Stimulated activated CD8-positive, alpha-beta memory T cell treated with anti-CD3 and anti-CD28 coated beads, Interleukin-2, amount 100 ng/mL, for 48 hours (primary cell): ENCODE measurements at regions not wholly inside any gene's neighbourhood (a gene's known extent, or its start where the extent isn't known, plus 50 kb on each side); places are given as distances from the start of the nearest gene placed in this dataset.

Experiments
- DNase-seq, 2 donors: peaks; one replicate each; pipeline ENCODE4 v3.0.0-alpha.2; 2020; ENCODE audit warnings: low read depth in 2 of 2

DNA sequence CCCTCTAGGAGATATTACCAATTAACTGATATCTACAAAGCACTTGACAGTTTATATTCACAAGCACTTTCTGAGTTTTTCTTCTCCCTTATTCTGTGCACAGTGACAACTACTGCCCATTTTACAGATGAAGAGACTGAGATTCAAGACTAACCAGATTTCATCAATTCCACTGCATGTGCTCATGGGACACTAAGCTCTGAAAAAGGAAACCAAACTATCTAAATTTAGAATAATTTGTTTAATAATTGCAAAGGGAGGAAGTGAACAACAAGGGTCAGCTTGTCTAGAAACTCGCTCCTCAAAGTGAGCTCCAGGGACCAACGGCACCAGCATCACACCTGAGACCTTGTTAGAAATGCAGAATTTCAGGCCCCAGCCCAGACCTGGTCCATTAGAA, 50.8 kb upstream of the MYLIP start:
- no peak for DNase-seq

DNA sequence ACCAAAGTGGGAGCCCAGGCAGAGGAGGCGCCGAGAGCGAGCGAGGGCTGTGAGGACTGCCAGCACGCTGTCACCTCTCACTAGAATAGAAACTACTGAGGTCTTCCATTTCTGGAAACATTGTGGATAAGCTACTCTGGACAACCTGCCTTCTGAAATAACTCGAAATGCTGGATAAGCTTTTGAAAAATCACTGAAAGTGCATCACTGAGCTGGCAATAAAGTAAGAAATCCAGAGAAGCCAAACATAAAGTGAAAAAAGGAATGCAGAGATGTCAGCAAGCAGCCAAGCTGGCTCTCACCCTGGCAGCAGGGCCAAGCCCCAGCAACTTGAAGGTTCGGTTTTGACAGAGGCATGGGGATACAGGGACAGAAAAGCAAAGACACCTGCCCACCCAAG, 59.2 kb upstream of the MYLIP start:
- DNase-seq, result no peak

DNA sequence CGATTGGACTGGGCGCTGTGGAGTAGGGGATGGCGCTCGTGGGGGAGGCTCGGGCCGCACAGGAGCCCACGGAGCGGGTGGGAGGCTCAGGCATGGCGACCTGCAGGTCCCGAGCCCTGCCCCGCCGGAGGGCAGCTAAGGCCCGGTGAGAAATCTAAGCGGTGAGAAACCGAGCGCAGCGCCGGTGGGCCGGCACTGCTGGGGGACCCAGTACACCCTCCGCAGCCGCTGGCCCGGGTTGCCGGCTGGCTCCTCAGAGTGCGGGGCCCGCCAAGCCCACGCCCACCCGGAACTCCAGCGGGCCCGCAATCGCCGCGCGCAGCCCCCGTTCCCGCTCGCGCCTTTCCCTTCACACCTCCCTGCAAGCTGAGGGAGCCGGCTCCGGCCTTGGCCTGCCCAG, 59.7 kb upstream of the MYLIP start:
- DNase-seq, result no peak

DNA sequence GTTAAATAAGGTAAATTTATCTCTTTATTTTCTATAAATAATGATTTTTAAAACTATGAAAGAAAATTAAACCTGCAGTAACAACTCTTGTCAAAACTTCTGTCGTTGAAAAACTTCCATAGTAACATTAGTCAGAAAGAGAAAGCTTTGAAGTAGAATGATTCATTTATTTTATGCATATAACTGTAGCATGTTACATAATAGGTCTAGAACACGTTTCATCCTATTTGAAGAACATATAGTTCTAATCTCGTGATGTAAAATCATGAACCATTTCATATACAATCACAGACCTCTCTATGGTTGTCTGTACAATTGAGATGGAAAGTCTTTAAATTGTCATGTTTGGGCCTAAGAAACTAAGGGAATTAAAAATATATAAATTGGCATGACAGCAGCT, 61.3 kb upstream of the MYLIP start:
- DNase-seq, result no peak

DNA sequence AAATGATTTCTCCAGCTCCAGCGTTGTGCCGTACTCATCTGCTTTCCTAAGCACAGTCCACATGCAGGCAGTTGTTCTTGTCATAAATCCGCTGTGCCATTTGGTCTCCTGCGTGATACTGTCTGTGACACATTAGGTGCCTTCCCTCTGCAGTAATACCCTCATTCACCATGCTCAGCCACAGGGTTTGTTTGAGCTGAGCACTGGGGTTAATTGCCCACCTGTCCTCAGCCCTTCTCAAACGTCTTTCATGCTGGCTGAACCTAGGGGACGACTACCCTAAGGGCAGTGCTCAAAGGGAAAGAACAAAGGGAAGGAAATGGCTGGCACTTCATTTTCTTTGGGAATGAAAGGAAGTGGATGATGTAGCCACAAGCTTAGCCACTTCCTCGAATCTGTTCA, 64.2 kb upstream of the MYLIP start:
- DNase-seq, result no peak

DNA sequence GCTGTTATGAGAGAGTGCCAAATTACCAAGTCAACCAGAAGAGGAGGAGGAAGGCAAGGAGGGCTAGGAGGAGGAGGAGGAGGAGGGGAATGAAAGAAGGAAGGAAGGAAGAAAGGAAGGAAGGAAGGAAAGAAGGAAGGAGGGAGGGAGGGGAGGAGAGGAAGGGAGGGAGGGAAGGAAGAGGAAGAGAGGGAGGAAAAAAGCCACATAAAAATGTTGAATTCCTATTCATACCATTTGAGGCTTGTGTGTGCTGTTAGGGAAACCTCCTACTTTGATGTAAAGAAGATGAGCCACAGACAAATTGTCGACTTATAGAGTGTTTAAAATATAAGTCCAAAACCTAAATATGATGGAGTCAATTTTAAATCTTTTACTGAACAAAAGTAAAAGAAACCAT, 65.3 kb upstream of the MYLIP start:
- no peak for DNase-seq

DNA sequence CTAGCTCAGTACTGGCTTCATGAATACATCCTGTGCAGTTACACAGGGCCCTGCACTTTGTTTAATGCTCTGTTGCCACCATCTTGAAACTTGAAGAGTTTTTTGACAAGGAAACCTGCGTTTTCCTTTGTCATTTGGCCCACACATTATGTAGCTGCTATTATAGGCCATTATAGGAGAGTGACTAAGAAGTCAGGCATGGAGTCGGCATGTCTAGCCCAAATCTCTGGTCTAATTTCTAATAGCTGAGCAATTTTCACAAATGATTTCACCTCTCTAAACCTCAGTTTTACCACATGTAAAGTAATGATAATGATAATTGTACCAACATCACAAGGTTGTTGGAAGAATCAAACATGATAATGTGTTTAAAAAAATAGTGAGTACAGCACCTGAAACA, 67.1 kb upstream of the MYLIP start:
- DNase-seq, result no peak

DNA sequence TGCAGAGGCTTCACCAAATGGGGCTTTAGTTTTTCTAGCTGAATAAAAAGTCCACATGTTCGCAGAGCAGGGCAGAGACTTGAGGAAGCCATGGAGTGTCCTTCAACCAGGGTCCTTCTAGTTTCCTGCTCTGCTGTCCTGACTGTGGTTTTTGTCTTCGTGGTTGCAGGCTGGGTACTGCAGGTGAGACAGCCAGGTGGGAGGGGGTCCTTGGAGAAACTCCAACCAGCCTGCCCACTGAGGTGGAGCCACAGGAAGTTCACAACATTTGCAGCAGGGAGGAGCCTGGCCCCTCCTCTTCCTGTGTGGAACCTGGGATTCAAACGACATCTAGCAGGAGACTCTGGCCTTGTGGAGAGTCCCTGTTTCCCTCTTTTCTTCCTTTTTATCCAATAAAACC, 68.8 kb upstream of the MYLIP start:
- DNase-seq, result no peak

DNA sequence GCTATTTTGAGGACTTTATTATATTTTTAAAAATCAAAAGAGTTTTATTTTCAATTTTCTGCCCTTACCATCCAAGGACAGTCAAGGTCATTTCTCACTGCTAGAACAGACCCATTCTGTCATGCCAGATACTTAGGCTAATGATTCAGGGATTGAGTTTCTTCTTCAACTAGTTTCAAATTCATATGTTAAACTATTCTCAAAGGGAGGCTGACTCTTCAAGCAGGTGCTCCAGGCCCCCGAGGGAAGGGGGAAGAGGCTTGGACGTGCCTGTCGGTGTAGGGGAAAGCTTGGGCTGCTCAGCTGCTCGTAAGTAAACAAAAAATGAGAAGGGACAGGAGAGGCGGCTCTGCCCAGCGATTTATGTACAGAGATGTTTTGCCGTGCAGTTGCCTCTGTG, 69.4 kb upstream of the MYLIP start:
- DNase-seq, result no peak

DNA sequence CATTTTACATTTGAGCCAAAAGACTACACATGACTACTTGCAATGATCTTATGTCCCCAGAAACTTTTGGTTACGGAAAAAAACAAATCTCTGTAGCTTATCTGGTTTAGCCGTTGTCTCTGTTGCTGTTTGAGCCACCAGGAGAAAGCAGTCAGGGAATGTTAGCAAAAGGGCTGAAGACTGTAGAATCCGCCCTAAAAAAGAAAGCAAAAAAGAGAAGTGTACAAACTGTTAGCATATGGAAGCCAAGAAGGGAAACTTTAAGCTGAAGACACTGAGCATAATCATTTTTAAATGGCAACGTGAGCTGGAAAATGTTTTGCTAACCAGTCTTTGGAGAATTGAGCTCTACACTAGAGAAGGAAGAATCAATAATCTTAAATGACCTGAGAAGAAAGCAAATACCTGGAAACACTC, 69.9 kb upstream of the MYLIP start:
- no peak for DNase-seq

DNA sequence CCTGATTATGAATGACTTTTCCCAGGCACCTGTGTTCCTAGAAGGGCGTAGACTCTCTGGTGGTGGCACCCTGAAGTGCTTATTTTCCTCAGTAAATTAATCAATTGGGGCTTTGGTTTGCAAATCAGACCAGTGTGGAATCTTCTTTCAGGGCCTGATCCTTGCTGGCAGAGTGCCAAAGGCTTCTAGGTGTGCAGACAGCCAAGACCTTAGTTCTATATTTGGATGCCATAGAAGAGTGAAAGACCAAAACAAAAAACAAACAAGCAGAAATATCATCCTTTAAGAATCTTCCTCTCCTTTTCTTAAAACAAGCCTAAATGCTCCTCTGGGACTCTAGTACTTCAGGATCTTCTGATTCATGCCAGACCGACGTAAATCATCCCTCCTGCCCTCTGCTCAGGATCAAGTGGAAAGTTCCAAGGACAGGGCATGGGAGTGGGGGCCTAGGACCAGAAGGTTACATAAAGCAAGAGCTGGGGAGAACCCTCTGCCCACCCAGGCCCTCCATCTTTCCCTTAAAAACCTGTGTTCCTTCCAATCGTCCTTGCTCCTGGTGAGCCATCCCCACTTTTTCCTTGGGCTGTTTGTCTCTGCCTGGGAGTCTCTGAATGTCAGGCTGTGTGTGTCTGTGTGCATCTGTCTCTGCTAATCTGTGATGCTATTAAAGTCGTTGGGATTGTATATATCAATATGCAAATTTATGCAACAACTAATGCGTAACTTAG, 70.5 kb upstream of the MYLIP start:
- DNase-seq, result no peak

DNA sequence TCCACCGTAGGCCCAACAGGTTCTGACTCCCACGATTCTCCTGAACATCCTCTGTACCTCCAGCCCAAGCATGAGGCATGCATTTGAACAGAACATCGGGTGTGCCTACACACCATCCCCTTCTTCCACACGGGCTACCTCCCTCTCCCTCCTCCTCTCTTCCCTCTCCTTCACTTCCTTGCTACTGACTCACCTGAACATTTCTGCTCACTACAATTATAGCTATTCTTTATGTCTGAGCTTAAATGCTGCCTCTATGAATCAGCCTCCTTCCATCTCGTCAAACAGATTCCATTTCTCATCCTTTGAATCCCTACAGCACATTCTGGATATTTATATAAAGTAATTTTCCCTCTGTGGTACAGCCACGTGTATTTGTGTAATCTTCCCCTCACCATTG, 71.4 kb upstream of the MYLIP start:
- no peak for DNase-seq

DNA sequence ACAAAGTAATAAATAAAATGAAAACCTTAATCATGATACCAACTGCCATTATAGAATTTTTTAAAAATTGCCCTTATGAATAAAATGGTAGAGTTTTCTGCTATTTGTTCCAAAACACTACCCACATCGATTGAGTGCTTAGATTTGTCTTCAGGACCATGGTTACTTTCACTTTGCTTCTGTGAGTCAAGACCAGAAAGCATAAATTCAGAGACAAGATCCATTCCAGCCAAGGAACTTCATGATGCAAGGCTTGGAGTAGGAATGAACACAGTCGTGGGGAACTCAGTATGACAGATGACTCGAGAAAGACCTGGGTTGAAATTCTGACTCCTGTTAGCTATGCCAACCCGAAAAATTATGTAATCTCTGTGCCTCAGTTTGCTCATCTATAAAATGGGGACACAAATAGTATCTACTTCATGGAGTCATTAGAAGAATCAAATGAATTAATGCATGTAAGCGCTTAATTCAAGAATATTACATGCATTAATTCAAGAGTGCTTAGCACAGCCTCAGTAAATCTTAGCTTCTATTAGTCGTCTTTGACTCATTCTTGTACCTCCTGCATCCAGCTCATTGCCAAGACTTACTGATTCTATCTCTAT, 72.5 kb upstream of the MYLIP start:
- DNase-seq, result no peak

DNA sequence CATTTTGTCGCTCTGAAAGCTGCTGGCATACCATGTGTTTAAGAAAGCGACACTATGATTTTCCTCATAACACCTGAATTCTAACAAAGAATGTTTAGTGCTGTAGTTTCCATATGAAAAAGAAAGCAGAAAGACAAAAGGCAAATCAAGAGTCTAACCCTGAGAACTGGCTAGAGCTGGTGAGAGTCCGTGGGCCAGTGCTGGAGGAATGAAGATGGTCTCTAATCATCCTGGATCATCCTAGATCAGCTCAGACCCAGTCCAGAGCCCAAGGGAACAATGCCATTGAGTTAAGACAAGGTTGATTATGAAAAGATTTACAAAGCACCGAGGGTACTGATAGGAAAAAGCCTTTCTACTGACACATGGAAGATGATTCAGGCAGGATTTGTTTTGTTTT, 73.0 kb upstream of the MYLIP start:
- DNase-seq, result no peak

DNA sequence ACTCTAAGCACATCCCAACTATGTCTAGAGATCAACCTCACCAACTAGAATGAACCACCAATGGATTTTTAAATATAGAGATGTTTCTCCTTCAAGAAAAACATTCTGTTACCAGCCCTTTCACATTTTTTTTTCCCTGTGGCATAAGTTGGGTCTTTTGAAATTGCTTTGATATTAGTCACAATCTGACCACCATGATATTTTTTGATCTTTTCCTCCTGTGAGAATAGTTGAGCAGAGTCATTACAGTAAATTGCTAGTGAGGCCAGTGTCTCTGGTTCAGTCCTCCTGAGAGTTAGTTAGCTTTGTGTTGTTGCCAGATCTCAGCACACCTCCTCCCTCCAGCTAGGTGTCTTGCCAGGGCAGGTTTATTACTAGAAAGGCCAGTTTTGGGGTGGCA, 79.7 kb upstream of the MYLIP start:
- DNase-seq, result no peak

DNA sequence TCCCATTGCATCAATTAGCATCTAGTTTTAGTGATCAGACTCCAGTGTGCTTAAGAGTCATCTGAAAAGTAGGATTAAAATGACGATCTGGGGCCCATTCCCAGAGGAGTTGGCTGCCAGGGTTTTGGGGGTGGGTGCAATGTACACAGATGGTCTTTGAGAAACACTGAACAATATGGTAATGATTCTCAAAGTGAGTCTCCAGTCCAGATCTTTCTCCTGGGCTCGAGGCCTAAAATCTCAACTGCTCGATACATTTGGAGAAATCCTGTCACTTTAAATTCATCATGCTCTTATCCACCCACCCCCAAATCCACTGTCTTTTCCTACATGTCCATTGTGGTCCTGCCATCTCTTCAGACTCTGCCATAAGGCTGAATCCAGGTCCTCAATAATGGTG, 80.7 kb upstream of the MYLIP start:
- no peak for DNase-seq

DNA sequence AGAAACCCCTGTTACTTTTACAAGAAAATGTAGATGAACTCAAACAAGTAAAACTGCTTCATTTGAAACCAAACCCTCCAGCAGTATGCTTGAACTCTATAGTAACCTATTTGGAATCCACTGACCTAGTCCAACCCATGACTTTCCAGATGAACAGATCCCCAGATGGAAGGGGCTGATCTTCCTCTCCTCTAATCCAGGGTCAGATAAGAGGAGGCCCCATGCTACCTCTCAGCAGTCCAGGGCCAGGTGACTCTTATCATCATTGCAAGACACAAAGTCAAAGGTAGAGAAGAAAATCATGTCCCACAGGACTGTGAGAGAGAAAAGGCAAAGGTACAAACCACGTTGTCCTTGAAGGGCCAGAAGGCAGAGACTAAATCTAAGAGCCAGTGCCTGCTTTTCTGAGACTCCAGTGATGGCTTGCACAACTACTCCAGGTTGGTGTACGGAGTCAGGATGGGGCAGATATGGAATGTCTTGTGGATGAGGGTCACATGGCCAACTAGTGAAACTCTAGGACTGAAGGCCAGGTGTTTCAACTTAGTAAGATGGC, 81.4 kb upstream of the MYLIP start:
- no peak for DNase-seq

DNA sequence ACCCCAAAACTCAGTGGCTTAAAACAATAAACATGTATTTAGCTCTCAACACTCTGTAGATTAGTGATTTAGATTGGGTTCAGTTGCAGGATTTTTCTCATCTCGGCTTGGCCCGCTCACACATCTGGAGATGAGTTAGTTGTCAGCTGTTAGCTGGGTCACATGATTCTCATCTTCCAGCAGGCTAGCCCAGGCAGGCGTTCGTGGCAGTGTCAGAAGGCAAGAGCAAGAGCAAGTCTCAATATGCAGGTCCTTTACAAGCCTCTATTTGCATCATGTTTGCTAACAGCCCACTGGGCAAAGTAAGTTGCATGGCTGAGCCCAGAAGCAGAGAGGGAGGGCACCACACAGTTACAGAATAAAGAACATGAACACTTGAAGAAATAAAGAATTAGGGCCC, 83.6 kb upstream of the MYLIP start:
- DNase-seq, result no peak

DNA sequence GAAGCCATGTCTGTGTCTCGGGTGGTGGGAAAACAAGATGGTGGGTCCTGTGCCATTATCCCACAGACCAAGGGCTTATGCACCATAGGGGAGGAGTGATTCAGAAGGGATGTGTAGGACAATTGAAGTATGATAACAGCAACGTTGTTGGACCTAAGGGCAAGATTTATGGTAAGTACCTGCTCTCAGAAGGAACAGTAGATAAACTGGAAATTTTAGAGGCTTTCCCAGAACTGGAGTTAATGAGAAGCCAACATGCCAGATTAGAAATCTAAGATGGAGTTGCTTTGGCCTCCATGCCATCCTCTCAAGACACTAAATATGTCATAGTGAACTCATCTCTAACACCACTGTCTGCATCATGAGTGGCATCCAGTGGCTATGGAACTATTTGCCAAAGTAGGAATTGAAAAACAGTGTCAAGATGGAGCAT, 84.7 kb upstream of the MYLIP start:
- no peak for DNase-seq

DNA sequence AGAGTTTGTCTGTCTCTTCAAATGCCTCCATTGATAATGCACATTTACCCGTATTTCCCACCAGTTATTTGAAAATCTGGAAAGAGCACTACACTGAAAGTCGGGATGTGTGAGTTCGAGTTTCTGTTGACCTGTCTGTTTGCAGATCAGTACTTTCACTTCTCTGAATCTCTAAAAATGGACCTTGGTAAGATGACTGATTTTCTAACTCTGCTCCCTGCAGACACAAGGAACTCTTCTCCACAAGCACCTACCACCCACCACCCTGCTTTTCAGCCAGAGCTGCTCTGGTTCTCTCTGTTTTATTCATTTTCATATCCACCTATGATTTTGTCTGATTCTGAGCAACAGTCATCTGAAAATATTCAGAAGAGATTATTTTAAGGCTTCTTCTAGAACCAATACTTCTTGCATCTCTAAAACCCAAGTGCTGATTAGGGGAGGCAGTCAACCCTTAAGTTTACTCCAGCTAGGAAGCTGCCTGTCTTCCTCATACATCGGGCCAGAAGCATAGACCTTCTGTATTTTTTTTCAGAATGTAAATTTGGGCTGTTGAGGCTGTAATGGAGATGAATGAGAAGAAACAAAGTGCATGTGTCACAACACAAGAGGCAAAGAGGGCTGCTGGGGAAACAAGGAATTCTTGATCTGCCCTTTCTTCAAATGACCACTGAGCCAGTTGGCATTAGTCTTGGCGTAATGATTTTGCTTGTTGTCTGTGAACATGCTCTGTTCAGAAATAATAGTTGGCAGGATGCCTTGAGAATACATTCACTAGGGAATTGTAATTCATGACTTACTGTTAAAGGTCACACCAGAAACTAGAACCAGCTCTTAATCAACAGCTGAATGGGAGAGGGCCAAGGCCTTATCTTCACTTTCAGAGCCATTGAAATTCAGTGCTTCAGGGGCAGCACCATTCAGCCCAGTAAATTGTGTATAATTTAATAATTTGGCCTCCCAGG, 85.4 kb upstream of the MYLIP start:
- DNase-seq, result no peak

DNA sequence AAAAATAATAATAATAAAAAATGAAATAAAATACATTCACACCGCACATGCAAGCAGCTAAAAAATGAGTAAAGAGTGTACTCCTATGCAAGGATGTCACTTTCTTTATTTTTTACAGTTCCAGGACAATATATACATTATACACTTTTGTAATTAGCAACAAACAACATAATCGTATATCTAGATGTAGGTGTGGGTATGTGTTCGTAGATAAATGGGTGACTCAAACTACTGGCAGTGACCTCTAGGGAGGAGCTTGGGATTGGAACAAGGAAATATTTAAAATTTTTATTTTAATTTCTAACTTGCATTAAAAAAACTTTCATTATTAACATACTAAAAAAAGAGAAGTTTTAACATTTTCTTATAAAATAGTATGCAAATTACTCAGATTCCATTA, 86.1 kb upstream of the MYLIP start:
- no peak for DNase-seq

DNA sequence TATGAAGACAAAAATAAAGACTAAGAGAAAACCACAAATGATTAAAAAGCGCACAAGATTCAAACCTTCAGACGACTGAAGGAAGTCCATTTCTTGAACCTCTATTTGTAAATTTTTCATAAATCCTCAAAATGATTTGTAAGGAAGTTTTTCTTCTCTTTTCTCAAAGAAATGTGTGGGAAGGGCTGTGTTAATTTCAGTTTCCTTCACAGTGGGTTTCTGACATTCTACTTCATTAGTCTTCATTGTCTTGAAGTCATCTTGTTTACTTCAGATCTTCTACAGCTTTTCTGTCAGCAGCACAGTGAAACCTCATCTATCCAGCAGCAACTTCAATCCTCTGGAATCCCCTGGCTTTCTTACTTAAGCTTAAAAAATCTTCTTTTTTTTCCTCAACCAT, 87.6 kb upstream of the MYLIP start:
- DNase-seq, result no peak

DNA sequence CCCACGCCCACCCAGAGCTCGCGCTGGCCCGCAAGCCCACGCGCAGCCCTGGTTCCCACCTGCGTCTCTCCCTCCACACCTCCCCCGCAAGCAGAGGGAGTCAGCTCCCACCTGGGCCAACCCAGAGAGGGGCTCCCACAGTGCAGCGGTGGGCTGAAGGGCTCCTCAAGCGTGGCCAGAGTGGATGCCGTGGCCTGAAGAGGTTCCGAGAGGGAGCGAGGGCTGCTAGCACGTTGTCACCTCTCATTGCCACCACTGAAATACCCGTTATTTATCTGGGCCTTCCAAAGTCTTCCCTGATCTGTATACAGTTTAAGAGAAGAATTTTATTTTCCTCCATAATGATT, 88.3 kb upstream of the MYLIP start:
- DNase-seq, result no peak
